Keratinocyte (primary cell): ENCODE measurements at regions not wholly inside any gene's neighbourhood (a gene's known extent, or its start where the extent isn't known, plus 50 kb on each side); places are given as distances from the start of the nearest gene placed in this dataset.

Source experiments
- DNase-seq: peaks from one replicate; pipeline ENCODE4 v3.0.0-alpha.2; 2011; ENCODE audit warnings: low read depth, missing footprints, low spot score
- FAIRE-seq: peaks from 2 replicates; lab custom pipeline; 2011; peaks lifted over from hg19 to GRCh38; lab: Jason Lieb, UNC
- H2AFZ ChIP-seq: 2 replicates; pipeline ENCODE4 v1.6.0; 2012; ENCODE audit warnings: low read length, control low read depth, inconsistent platforms; ENCODE audit not compliant: control insufficient read depth
- H3K27ac ChIP-seq: 2 replicates; pipeline ENCODE4 v1.5.1; 2011; ENCODE audit warnings: low read length; ENCODE audit not compliant: control insufficient read depth, insufficient read depth
- H3K27me3 ChIP-seq: 3 replicates; pipeline ENCODE4 v1.6.0; 2011; ENCODE audit warnings: low read length; ENCODE audit not compliant: control insufficient read depth, insufficient read depth; ENCODE audit errors: extremely low read depth
- H3K36me3 ChIP-seq, 2 experiments: 2 replicates in 1 of 2; 3 replicates in 1 of 2; pipeline ENCODE4 v1.5.1; 2011; ENCODE audit warnings: low read length in 2 of 2, mild to moderate bottlenecking in 1 of 2; ENCODE audit not compliant: control insufficient read depth in 2 of 2, insufficient read depth in 2 of 2; ENCODE audit errors: extremely low read depth in 1 of 2
- H3K4me1 ChIP-seq: 3 replicates; pipeline ENCODE4 v1.5.1; 2011; ENCODE audit warnings: low read length; ENCODE audit not compliant: control insufficient read depth, insufficient read depth; ENCODE audit errors: extremely low read depth
- H3K4me2 ChIP-seq: 3 replicates; pipeline ENCODE4 v1.6.0; 2011; ENCODE audit warnings: low read depth, low read length; ENCODE audit not compliant: control insufficient read depth, insufficient read depth; ENCODE audit errors: extremely low read depth
- H3K4me3 ChIP-seq, 3 experiments: fragments of 200-600 bp in 1 of 3; sonication (generic) in 1 of 3; 2 replicates in 2 of 3; 3 replicates in 1 of 3; pipeline ENCODE4 v1.5.1; 2011 to 2016; ENCODE audit warnings: low read length in 3 of 3, mild to moderate bottlenecking in 3 of 3, control low read depth in 2 of 3, inconsistent platforms in 1 of 3, low read depth in 1 of 3, mixed read lengths in 1 of 3, mixed run types in 1 of 3, moderate library complexity in 1 of 3; ENCODE audit not compliant: control insufficient read depth in 2 of 3, insufficient read depth in 2 of 3; ENCODE audit errors: extremely low read depth in 1 of 3
- H3K79me2 ChIP-seq: 2 replicates; pipeline ENCODE4 v1.6.0; 2012; ENCODE audit warnings: low read length; ENCODE audit not compliant: control insufficient read depth, insufficient read depth
- H3K9ac ChIP-seq: 3 replicates; pipeline ENCODE4 v1.6.0; 2011; ENCODE audit warnings: low read length; ENCODE audit not compliant: control insufficient read depth, insufficient read depth; ENCODE audit errors: extremely low read depth
- H3K9me1 ChIP-seq: 3 replicates; pipeline ENCODE4 v1.6.0; 2011; ENCODE audit warnings: low read length; ENCODE audit not compliant: control insufficient read depth, insufficient read depth; ENCODE audit errors: extremely low read depth
- H3K9me3 ChIP-seq: 2 replicates; pipeline ENCODE4 v1.5.1; 2012; ENCODE audit warnings: low read depth, low read length; ENCODE audit not compliant: control insufficient read depth
- H4K20me1 ChIP-seq: 3 replicates; pipeline ENCODE4 v1.6.0; 2011; ENCODE audit warnings: low read length; ENCODE audit not compliant: control insufficient read depth, insufficient read depth; ENCODE audit errors: extremely low read depth
- EZH2 ChIP-seq: IDR thresholded peaks from one replicate; pipeline ENCODE4 v1.6.1; 2012; ENCODE audit warnings: inconsistent platforms, mild to moderate bottlenecking, low read length, moderate library complexity
- dilution Hi-C: fragments of 300-500 bp; cut with MboI; formaldehyde crosslinking; loops from one replicate; pipeline ENCODE4 v1.7.0; 2020; ENCODE audit warnings: low sequenced_read_pairs; ENCODE audit not compliant: extremely low pct_ligation_motif_present
- small RNA-seq, 3 experiments: library from RNA; depleted of rRNA; stranded (forward); fragments of <200 nt; gene quantifications; one replicate each; pipeline ENCODE3, GENCODE V24; 2012; ENCODE audit warnings: low read depth in 3 of 3, low replicate concordance in 1 of 3; ENCODE audit not compliant: insufficient read length in 3 of 3
- TF ChIP-seq, protein P1 (sequence below), 3 experiments: IDR thresholded peaks in 1 of 3; conservative IDR thresholded peaks in 1 of 3; optimal IDR thresholded peaks in 1 of 3; 2 replicates in 2 of 3; 3 replicates in 1 of 3; pipeline versions ENCODE3 to v1.5.1; 2011; ENCODE audit warnings: low read length in 3 of 3, mild to moderate bottlenecking in 3 of 3, moderate library complexity in 2 of 3, control low read depth in 1 of 3, inconsistent platforms in 1 of 3; ENCODE audit not compliant: insufficient read depth in 2 of 3; ENCODE audit errors: extremely low read depth in 1 of 3

DNA sequence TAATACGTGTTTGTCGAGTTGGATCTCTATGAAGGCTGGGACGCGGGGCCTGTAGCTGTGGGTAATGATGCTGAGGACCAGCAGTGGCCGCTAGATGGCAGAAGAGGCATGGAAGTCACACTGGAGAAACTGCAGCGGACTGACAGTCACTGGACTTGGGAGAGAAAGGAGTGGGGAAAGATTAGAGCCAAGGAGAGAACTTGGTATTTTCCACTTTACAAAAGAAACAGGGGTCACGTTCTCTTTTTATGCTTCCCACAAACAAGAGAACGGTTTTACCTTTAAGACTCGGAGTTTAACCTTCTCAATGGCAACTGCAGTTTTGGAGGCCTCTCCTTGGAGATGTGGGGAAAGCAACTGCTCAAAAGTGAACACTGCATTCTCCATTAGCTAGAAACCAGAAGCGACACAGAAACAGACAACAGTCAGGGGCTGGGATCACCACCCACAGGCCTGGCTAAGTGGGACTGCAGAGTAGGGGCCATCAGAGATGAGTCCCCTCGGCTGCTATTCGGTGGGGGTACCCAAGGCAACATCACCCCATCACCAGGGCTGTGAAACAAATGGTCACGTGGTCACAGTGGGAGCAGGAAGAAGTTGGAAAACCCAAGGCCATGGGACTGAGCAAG is 51.1 kb upstream of the EDEM3 start:
- DNase-seq (peak; percentile 33), FAIRE-seq (peak; percentile 74)
- Histone ChIP-seq H4K20me1 (no peaks in the 10 kb centered on the region), H3K27ac (no peak overlapping the region), H3K9me3 (no peaks in the 10 kb centered on the region), H3K9me1 (no peaks in the 10 kb centered on the region), H3K9ac (no peak overlapping the region), H3K4me1 (no peaks in the 10 kb centered on the region), H3K4me3 (no peak overlapping the region), H3K27me3 (no peaks in the 10 kb centered on the region), H3K36me3 (peaks cover 0 to 7% of the 10 kb centered on the region in 2 experiments), H3K4me2 (no peak overlapping the region), H3K79me2 (no peaks in the 10 kb centered on the region), H2AFZ (no peak overlapping the region)
- TF ChIP-seq, protein P1, sequence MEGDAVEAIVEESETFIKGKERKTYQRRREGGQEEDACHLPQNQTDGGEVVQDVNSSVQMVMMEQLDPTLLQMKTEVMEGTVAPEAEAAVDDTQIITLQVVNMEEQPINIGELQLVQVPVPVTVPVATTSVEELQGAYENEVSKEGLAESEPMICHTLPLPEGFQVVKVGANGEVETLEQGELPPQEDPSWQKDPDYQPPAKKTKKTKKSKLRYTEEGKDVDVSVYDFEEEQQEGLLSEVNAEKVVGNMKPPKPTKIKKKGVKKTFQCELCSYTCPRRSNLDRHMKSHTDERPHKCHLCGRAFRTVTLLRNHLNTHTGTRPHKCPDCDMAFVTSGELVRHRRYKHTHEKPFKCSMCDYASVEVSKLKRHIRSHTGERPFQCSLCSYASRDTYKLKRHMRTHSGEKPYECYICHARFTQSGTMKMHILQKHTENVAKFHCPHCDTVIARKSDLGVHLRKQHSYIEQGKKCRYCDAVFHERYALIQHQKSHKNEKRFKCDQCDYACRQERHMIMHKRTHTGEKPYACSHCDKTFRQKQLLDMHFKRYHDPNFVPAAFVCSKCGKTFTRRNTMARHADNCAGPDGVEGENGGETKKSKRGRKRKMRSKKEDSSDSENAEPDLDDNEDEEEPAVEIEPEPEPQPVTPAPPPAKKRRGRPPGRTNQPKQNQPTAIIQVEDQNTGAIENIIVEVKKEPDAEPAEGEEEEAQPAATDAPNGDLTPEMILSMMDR (optimal IDR thresholded peaks at IDR 0.05 in 1 of 3, IDR thresholded peaks at IDR 0.05 in 1 of 3, conservative IDR thresholded peaks at IDR 0.05 in 1 of 3; ENCODE audit: extremely low read depth in 1 of 3, insufficient read depth in 2 of 3, low read length in 3 of 3), result peak; percentile 87 to 97 (median 91)
- no peak for TF ChIP-seq EZH2
- dilution Hi-C loops, result no loop called here

Small RNA genes lying in the stretch of these regions (small RNA-seq; reads per million reads assigned to genes)
- 0 reads per million in 3 experiments for gene RNU7-13P
